T-helper 2 cell treated with Interferon-gamma antibody and Interleukin-4, amounts not matched to agents 5 μg/mL and 100 μg/mL, for 36 hours (primary cell): ENCODE measurements at regions not wholly inside any gene's neighbourhood (a gene's known extent, or its start where the extent isn't known, plus 50 kb on each side); places are given as distances from the start of the nearest gene placed in this dataset.
A peak's percentile ranks its signal among the peaks of the same experiment; 100 is the strongest.

Experiments
- DNase-seq: peaks from one replicate; pipeline ENCODE4 v3.0.0; 2021; ENCODE audit warnings: low spot score
- H3K27ac Mint-ChIP-seq: one replicate; pipeline ENCODE4 v1.8.0; 2021; ENCODE audit warnings: mild to moderate bottlenecking, mixed read lengths
- H3K27me3 Mint-ChIP-seq: one replicate; pipeline ENCODE4 v1.8.0; 2021; ENCODE audit warnings: low read depth, mixed read lengths
- H3K36me3 Mint-ChIP-seq: one replicate; pipeline ENCODE4 v1.8.0; 2021; ENCODE audit warnings: low read depth, mixed read lengths
- H3K4me1 Mint-ChIP-seq: one replicate; pipeline ENCODE4 v1.8.0; 2021; ENCODE audit warnings: low read depth, mixed read lengths
- H3K4me3 Mint-ChIP-seq: one replicate; pipeline ENCODE4 v1.8.0; 2022; ENCODE audit warnings: mild to moderate bottlenecking, moderate library complexity, mixed read lengths
- H3K9me3 Mint-ChIP-seq: one replicate; pipeline ENCODE4 v1.8.0; 2021; ENCODE audit warnings: mixed read lengths

GRCh38 chr6:15876406-15876805, 213.6 kb upstream of the DTNBP1 start:
- Mint-ChIP-seq H3K4me3 (no peak overlapping the region), H3K36me3 (peaks cover 2% of the 10 kb centered on the region), H3K27me3 (no peaks in the 10 kb centered on the region), H3K27ac (no peak overlapping the region), H3K9me3 (peaks cover 7% of the 10 kb centered on the region), H3K4me1 (peaks cover 58% of the 10 kb centered on the region)
- DNase-seq, result peak; percentile 48

GRCh38 chr6:15875797-15876196, 213.0 kb upstream of the DTNBP1 start:
- Mint-ChIP-seq H3K27ac (no peak overlapping the region), H3K4me3 (no peak overlapping the region), H3K27me3 (no peaks in the 10 kb centered on the region), H3K4me1 (peaks cover 52% of the 10 kb centered on the region), H3K36me3 (no peaks in the 10 kb centered on the region), H3K9me3 (peaks cover 3% of the 10 kb centered on the region)
- no peak for DNase-seq

GRCh38 chr6:15874821-15875220, 212.0 kb upstream of the DTNBP1 start:
- no peak overlapping the region for H3K4me3 Mint-ChIP-seq
- no peak overlapping the region for H3K27ac Mint-ChIP-seq
- H3K9me3 Mint-ChIP-seq, result no peaks in the 10 kb centered on the region
- DNase-seq, result no peak
- peaks cover 43% of the 10 kb centered on the region for H3K4me1 Mint-ChIP-seq
- H3K27me3 Mint-ChIP-seq, result no peaks in the 10 kb centered on the region
- no peaks in the 10 kb centered on the region for H3K36me3 Mint-ChIP-seq

- peaks cover 38% of the 10 kb centered on the region for H3K4me1 Mint-ChIP-seq
- DNase-seq, result no peak
- H3K27ac Mint-ChIP-seq, result no peak overlapping the region
- H3K27me3 Mint-ChIP-seq, result no peaks in the 10 kb centered on the region
- H3K9me3 Mint-ChIP-seq, result no peaks in the 10 kb centered on the region
- H3K4me3 Mint-ChIP-seq, result no peak overlapping the region
- no peaks in the 10 kb centered on the region for H3K36me3 Mint-ChIP-seq
Measured at GRCh38 chr6:15874326-15874725, 211.5 kb upstream of the DTNBP1 start.

GRCh38 chr6:15872241-15873103, 209.6 kb upstream of the DTNBP1 start:
- no peak for DNase-seq
- Mint-ChIP-seq H3K27ac (no peak overlapping the region), H3K4me3 (no peak overlapping the region), H3K27me3 (no peaks in the 10 kb centered on the region), H3K36me3 (no peaks in the 10 kb centered on the region), H3K9me3 (no peaks in the 10 kb centered on the region), H3K4me1 (peaks cover 31% of the 10 kb centered on the region)

- no peak for DNase-seq
- H3K4me3 Mint-ChIP-seq, result no peak overlapping the region
- no peaks in the 10 kb centered on the region for H3K36me3 Mint-ChIP-seq
- H3K27me3 Mint-ChIP-seq, result no peaks in the 10 kb centered on the region
- H3K4me1 Mint-ChIP-seq, result peaks cover 22% of the 10 kb centered on the region
- H3K9me3 Mint-ChIP-seq, result no peaks in the 10 kb centered on the region
- no peak overlapping the region for H3K27ac Mint-ChIP-seq
Measured at GRCh38 chr6:15871276-15871675, 208.4 kb upstream of the DTNBP1 start.

- Mint-ChIP-seq H3K27me3 (no peaks in the 10 kb centered on the region), H3K36me3 (no peaks in the 10 kb centered on the region)
Measured at GRCh38 chr6:15870333-15871043, 207.7 kb upstream of the DTNBP1 start.

GRCh38 chr6:15864708-15865062, 201.9 kb upstream of the DTNBP1 start:
- no peak overlapping the region for H3K27ac Mint-ChIP-seq
- no peak for DNase-seq
- no peak overlapping the region for H3K4me3 Mint-ChIP-seq
- H3K36me3 Mint-ChIP-seq, result no peaks in the 10 kb centered on the region
- no peaks in the 10 kb centered on the region for H3K27me3 Mint-ChIP-seq
- H3K4me1 Mint-ChIP-seq, result no peaks in the 10 kb centered on the region
- no peaks in the 10 kb centered on the region for H3K9me3 Mint-ChIP-seq

More at GRCh38 chr6:15870333-15871043, 207.7 kb upstream of the DTNBP1 start:
- no peak overlapping the region for H3K4me3 Mint-ChIP-seq
- no peak overlapping the region for H3K27ac Mint-ChIP-seq
- peaks cover 20% of the 10 kb centered on the region for H3K4me1 Mint-ChIP-seq
- H3K9me3 Mint-ChIP-seq, result no peaks in the 10 kb centered on the region
- DNase-seq, result no peak

GRCh38 chr6:15864038-15864707, 201.3 kb upstream of the DTNBP1 start:
- Mint-ChIP-seq H3K9me3 (no peaks in the 10 kb centered on the region), H3K27ac (no peak overlapping the region), H3K36me3 (no peaks in the 10 kb centered on the region), H3K4me1 (no peaks in the 10 kb centered on the region), H3K27me3 (no peaks in the 10 kb centered on the region), H3K4me3 (no peak overlapping the region)
- no peak for DNase-seq

GRCh38 chr6:15862810-15863209, 200.0 kb upstream of the DTNBP1 start:
- Mint-ChIP-seq H3K4me1 (no peaks in the 10 kb centered on the region), H3K27me3 (no peaks in the 10 kb centered on the region), H3K9me3 (no peaks in the 10 kb centered on the region), H3K4me3 (no peak overlapping the region), H3K36me3 (no peaks in the 10 kb centered on the region), H3K27ac (no peak overlapping the region)
- no peak for DNase-seq

- Mint-ChIP-seq H3K4me1 (no peaks in the 10 kb centered on the region), H3K27me3 (no peaks in the 10 kb centered on the region), H3K36me3 (no peaks in the 10 kb centered on the region), H3K27ac (no peak overlapping the region), H3K9me3 (no peaks in the 10 kb centered on the region), H3K4me3 (no peak overlapping the region)
- DNase-seq, result no peak
Measured at GRCh38 chr6:15861486-15861885, 198.7 kb upstream of the DTNBP1 start.

GRCh38 chr6:15854826-15855710, 192.2 kb upstream of the DTNBP1 start:
- Mint-ChIP-seq H3K4me3 (no peak overlapping the region), H3K9me3 (no peaks in the 10 kb centered on the region), H3K36me3 (no peaks in the 10 kb centered on the region), H3K4me1 (peaks cover 2% of the 10 kb centered on the region), H3K27ac (no peak overlapping the region), H3K27me3 (no peaks in the 10 kb centered on the region)
- no peak for DNase-seq

- no peaks in the 10 kb centered on the region for H3K36me3 Mint-ChIP-seq
- DNase-seq, result no peak
- peaks cover 2% of the 10 kb centered on the region for H3K4me1 Mint-ChIP-seq
- H3K9me3 Mint-ChIP-seq, result no peaks in the 10 kb centered on the region
- no peaks in the 10 kb centered on the region for H3K27me3 Mint-ChIP-seq
- no peak overlapping the region for H3K4me3 Mint-ChIP-seq
- H3K27ac Mint-ChIP-seq, result no peak overlapping the region
Measured at GRCh38 chr6:15854378-15854777, 191.6 kb upstream of the DTNBP1 start.
